CD4-positive, alpha-beta memory T cell (primary cell): ENCODE measurements at regions not wholly inside any gene's neighbourhood (a gene's known extent, or its start where the extent isn't known, plus 50 kb on each side); places are given as distances from the start of the nearest gene placed in this dataset.

Experiments
- CTCF ChIA-PET: fragments of 350-600 bp; sonication (Branson Sonifier 250); formaldehyde crosslinking; loops from one replicate; lab custom pipeline; 2021; ENCODE audit warnings: inconsistent platforms; ENCODE audit not compliant: partially characterized antibody; lab: Charles Lee
- POLR2A ChIA-PET: fragments of 350-600 bp; sonication (Branson Sonifier 250); formaldehyde crosslinking; loops from one replicate; lab custom pipeline; 2021; ENCODE audit not compliant: partially characterized antibody; lab: Charles Lee
- DNase-seq, 5 donors: peaks; one replicate each; pipeline versions ENCODE4 v3.0.0 to v3.0.0-alpha.2; 2020 to 2022; ENCODE audit warnings: mixed read lengths in 1 of 5
- H3K27ac ChIP-seq: one replicate; pipeline ENCODE4 v1.7.0; 2013; ENCODE audit warnings: low read depth, low read length
- H3K27me3 ChIP-seq: 2 replicates; pipeline ENCODE4 v1.7.0; 2013; ENCODE audit warnings: mild to moderate bottlenecking, low read length, moderate library complexity; ENCODE audit not compliant: insufficient read depth
- H3K36me3 ChIP-seq: 2 replicates; pipeline ENCODE4 v1.7.0; 2013; ENCODE audit warnings: mild to moderate bottlenecking, low read length, moderate library complexity; ENCODE audit not compliant: insufficient read depth
- H3K4me1 ChIP-seq: 2 replicates; pipeline ENCODE4 v1.7.0; 2013; ENCODE audit warnings: mild to moderate bottlenecking, low read length, moderate library complexity; ENCODE audit not compliant: insufficient read depth
- H3K4me3 ChIP-seq, 2 donors: one replicate each; pipeline ENCODE4 v1.7.0; 2013; ENCODE audit warnings: low read length in 2 of 2, mild to moderate bottlenecking in 1 of 2
- H3K9me3 ChIP-seq, 2 donors: one replicate each; pipeline ENCODE4 v1.7.0; 2013; ENCODE audit warnings: low read length in 2 of 2, control low read depth in 1 of 2; ENCODE audit not compliant: control insufficient read depth in 1 of 2
- H3K27ac Mint-ChIP-seq, 7 donors: one replicate each; pipeline ENCODE4 v1.8.0; 2020 to 2021; ENCODE audit warnings: mixed read lengths in 7 of 7, mild to moderate bottlenecking in 6 of 7, inconsistent platforms in 3 of 7, moderate library complexity in 3 of 7
- H3K27me3 Mint-ChIP-seq, 2 donors: one replicate each; pipeline ENCODE4 v1.8.0; 2020 to 2021; ENCODE audit warnings: mixed read lengths in 2 of 2
- H3K36me3 Mint-ChIP-seq, 2 donors: one replicate each; pipeline ENCODE4 v1.8.0; 2020 to 2021; ENCODE audit warnings: mixed read lengths in 2 of 2, inconsistent platforms in 1 of 2, mild to moderate bottlenecking in 1 of 2
- H3K4me1 Mint-ChIP-seq, 4 donors: one replicate each; pipeline ENCODE4 v1.8.0; 2020 to 2021; ENCODE audit warnings: mixed read lengths in 4 of 4, mild to moderate bottlenecking in 1 of 4
- H3K4me3 Mint-ChIP-seq, 8 donors: one replicate each; pipeline ENCODE4 v1.8.0; 2020 to 2021; ENCODE audit warnings: mixed read lengths in 8 of 8, mild to moderate bottlenecking in 7 of 8, moderate library complexity in 6 of 8, inconsistent platforms in 3 of 8
- H3K9me3 Mint-ChIP-seq, 8 donors: one replicate each; pipeline ENCODE4 v1.8.0; 2020 to 2021; ENCODE audit warnings: mixed read lengths in 8 of 8, mild to moderate bottlenecking in 5 of 8, inconsistent platforms in 3 of 8, moderate library complexity in 1 of 8
- intact Hi-C: fragments of 100-400 bp; cut with micrococcal nuclease; formaldehyde crosslinking; loops from one replicate; pipeline ENCODE4 v1.15.1; 2023

DNA sequence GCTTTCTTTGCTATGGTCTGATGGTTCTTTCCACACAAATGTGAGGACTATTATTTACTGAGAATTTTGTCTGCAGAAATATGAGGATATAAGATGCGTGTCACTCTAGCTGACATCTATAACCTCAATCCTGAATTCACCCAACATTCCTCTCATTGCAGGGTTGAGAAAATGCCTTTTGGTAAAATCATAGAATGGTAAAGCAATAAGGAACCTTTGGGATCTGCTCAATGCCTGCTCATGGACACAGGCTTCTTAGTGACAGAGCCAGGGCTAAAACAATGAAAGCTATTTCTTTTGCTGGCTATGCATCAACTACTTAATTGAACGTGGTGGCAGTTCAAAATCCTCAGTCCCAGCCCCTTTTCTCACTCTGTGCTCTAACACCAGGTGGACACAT, 199.6 kb downstream of the GAS1 start:
- ChIA-PET CTCF (no interaction called here), POLR2A (no interaction called here)
- Mint-ChIP-seq H3K4me1 (no peaks in the 10 kb centered on the region), H3K9me3 (peaks cover 0 to 3% (median 0%) of the 10 kb centered on the region in 8 donors), H3K4me3 (no peak overlapping the region), H3K27me3 (peaks cover 1% of the 10 kb centered on the region in 2 donors), H3K27ac (no peak overlapping the region), H3K36me3 (no peaks in the 10 kb centered on the region)
- Histone ChIP-seq H3K9me3 (no peaks in the 10 kb centered on the region), H3K4me1 (no peaks in the 10 kb centered on the region), H3K4me3 (no peak overlapping the region), H3K27ac (no peak overlapping the region), H3K36me3 (no peaks in the 10 kb centered on the region), H3K27me3 (no peaks in the 10 kb centered on the region)
- DNase-seq, result no peak
- intact Hi-C loops, result no loop called here

- POLR2A ChIA-PET, result no interaction called here
- no peak overlapping the region for H3K4me3 ChIP-seq
- CTCF ChIA-PET, result no interaction called here
- intact Hi-C loops, result no loop called here
- H3K27ac ChIP-seq, result no peak overlapping the region
- Mint-ChIP-seq H3K9me3 (peaks cover 0 to 5% (median 0%) of the 10 kb centered on the region in 8 donors), H3K4me1 (no peaks in the 10 kb centered on the region), H3K36me3 (no peaks in the 10 kb centered on the region), H3K4me3 (no peak overlapping the region), H3K27ac (no peak overlapping the region), H3K27me3 (peaks cover 0 to 1% of the 10 kb centered on the region in 2 donors)
- H3K36me3 ChIP-seq, result no peaks in the 10 kb centered on the region
- DNase-seq, result no peak
- no peaks in the 10 kb centered on the region for H3K9me3 ChIP-seq
- H3K4me1 ChIP-seq, result no peaks in the 10 kb centered on the region
- no peaks in the 10 kb centered on the region for H3K27me3 ChIP-seq
Measured at GRCh38 chr9:86741311-86742208, 205.7 kb downstream of the GAS1 start.

DNA sequence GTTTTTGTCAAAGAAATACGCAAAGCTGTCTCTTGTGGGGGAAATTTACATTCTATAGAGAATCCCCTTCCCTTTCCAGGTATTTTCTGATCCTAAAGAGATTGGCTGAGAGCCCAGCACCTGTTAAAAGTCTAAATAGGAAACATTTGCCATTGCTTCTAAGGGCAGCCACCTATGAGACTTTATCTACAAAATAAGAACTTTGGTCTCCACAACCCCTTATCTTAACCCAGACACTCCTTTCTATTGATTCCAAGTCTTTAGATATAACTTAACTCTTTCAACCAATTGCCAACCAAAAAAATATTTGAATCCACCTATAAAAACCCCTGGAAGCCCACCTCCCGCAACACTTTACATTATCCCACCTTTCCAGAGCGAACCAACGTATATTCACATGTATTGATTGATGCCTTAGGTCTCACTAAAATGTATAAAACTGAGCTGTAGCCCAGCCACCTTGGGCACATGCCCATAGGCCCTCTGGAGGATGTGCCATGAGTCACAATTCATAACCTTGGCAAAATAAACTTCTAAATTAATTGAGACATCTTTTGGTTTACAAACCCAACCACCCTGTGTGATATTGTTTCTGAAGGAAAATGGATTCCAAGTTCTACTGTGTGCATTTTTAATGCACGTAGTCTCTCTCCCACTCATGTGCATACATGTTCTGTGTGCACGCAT, 211.4 kb downstream of the GAS1 start:
- no peaks in the 10 kb centered on the region for H3K9me3 ChIP-seq
- POLR2A ChIA-PET, result no interaction called here
- H3K36me3 ChIP-seq, result no peaks in the 10 kb centered on the region
- H3K27me3 ChIP-seq, result no peaks in the 10 kb centered on the region
- no peak overlapping the region for H3K27ac ChIP-seq
- H3K36me3 Mint-ChIP-seq, result no peaks in the 10 kb centered on the region
- intact Hi-C loops, result no loop called here
- peaks cover 0 to 3% (median 0%) of the 10 kb centered on the region in 8 donors for H3K9me3 Mint-ChIP-seq
- no peaks in the 10 kb centered on the region for H3K4me1 Mint-ChIP-seq
- no peak overlapping the region for H3K4me3 Mint-ChIP-seq
- H3K4me1 ChIP-seq, result no peaks in the 10 kb centered on the region
- H3K27me3 Mint-ChIP-seq, result peaks cover 1 to 2% of the 10 kb centered on the region in 2 donors
- DNase-seq, result no peak
- no peak overlapping the region for H3K27ac Mint-ChIP-seq
- CTCF ChIA-PET, result no interaction called here
- no peak overlapping the region for H3K4me3 ChIP-seq

DNA sequence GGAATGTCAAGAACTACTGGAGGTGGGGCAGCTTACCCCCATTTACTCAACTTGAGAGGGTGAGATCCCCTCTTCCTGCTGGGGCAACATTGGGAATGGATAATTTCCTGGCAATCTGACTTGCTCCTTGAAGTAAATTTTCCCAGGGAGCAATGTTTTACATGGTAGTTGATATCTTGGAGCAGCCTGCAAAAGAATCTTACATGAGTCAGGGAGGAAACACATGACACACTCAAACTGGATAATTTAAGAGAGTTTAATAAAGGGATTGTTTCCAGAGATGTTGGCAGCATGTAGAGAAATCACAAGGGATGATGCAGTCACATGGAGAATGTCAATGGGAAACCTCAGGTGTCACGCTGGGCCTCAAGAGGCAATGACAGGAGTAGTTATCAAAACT, 212.5 kb downstream of the GAS1 start:
- DNase-seq, result no peak
- CTCF ChIA-PET, result no interaction called here
- no peaks in the 10 kb centered on the region for H3K4me1 Mint-ChIP-seq

DNA sequence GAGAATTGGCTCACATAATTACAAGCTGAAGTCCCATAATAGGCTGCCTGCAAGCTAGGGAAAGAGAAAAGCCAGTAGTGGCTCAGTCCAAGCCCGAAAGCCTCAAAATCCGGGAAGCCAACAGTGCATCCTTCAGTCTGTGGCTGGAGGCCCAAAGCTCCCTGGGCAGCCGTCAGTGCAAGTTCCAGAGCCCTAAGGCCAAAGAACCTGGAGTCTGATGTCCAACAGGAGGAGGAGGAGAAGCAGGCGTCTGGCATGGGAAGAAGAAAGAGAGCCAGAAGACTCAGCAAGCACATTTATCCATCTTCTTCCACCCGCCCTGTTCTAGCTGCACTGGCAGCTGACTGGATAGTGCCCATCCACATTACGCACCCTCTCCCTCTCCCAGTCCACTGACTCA, 213.4 kb downstream of the GAS1 start:
- no peak overlapping the region for H3K4me3 Mint-ChIP-seq
- Histone ChIP-seq H3K4me3 (no peak overlapping the region), H3K4me1 (no peaks in the 10 kb centered on the region), H3K27me3 (no peaks in the 10 kb centered on the region), H3K27ac (no peak overlapping the region), H3K9me3 (no peaks in the 10 kb centered on the region), H3K36me3 (no peaks in the 10 kb centered on the region)
- H3K9me3 Mint-ChIP-seq, result peaks cover 0 to 3% (median 0%) of the 10 kb centered on the region in 8 donors
- no peak overlapping the region for H3K27ac Mint-ChIP-seq
- CTCF ChIA-PET, result no interaction called here
- H3K27me3 Mint-ChIP-seq, result peaks cover 1 to 2% of the 10 kb centered on the region in 2 donors
- H3K36me3 Mint-ChIP-seq, result no peaks in the 10 kb centered on the region
- intact Hi-C loops, result no loop called here
- no peaks in the 10 kb centered on the region for H3K4me1 Mint-ChIP-seq
- DNase-seq, result no peak
- POLR2A ChIA-PET, result no interaction called here

More for the DNA sequence above, 212.5 kb downstream of the GAS1 start:
- H3K27ac ChIP-seq, result no peak overlapping the region
- no peaks in the 10 kb centered on the region for H3K27me3 ChIP-seq
- no peaks in the 10 kb centered on the region for H3K36me3 Mint-ChIP-seq
- no peaks in the 10 kb centered on the region for H3K4me1 ChIP-seq
- H3K4me3 Mint-ChIP-seq, result no peak overlapping the region
- no peaks in the 10 kb centered on the region for H3K9me3 ChIP-seq
- no peak overlapping the region for H3K27ac Mint-ChIP-seq
- POLR2A ChIA-PET, result no interaction called here
- intact Hi-C loops, result no loop called here
- H3K36me3 ChIP-seq, result no peaks in the 10 kb centered on the region
- H3K27me3 Mint-ChIP-seq, result peaks cover 1 to 2% of the 10 kb centered on the region in 2 donors
- no peak overlapping the region for H3K4me3 ChIP-seq
- peaks cover 0 to 3% (median 0%) of the 10 kb centered on the region in 8 donors for H3K9me3 Mint-ChIP-seq

DNA sequence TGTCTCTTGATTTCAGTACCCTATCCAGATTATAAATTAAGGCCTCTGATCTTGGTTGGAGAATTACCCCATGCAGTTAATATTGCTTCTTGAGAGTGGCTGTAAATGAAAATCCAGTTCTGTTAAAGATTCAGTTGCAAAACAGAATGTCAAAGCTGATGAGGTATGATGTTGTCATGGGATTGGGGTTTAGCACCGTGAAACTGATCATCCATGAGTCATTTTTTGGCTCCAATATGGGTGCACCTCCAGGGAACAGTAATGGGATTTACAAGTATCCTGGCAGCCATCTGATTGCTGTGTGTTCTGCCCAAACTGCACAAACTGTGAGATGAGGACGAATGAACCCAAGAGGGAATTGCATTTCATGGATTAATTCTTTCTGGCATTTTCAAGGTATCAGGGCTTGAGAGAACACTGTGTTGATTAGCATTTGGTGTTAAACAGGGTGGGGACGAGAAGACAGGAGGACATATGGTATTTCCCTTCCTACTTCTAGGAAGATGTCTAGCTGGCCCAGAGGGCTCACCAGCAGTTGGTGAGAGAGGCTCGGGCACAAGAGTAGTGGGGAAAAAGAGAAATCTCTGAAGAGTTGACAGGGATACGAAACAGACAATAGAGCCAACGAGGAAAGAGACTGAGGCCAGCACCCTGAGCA, 214.7 kb downstream of the GAS1 start:
- ChIA-PET POLR2A (no interaction called here), CTCF (no interaction called here)
- Histone ChIP-seq H3K27ac (no peak overlapping the region), H3K4me3 (no peak overlapping the region), H3K36me3 (no peaks in the 10 kb centered on the region), H3K27me3 (no peaks in the 10 kb centered on the region), H3K9me3 (no peaks in the 10 kb centered on the region), H3K4me1 (no peaks in the 10 kb centered on the region)
- no peaks in the 10 kb centered on the region for H3K4me1 Mint-ChIP-seq
- H3K4me3 Mint-ChIP-seq, result no peak overlapping the region
- no peak for DNase-seq
- H3K27me3 Mint-ChIP-seq, result peaks cover 1 to 2% of the 10 kb centered on the region in 2 donors
- H3K36me3 Mint-ChIP-seq, result no peaks in the 10 kb centered on the region
- intact Hi-C loops, result no loop called here
- H3K27ac Mint-ChIP-seq, result no peak overlapping the region
- H3K9me3 Mint-ChIP-seq, result peaks cover 0 to 5% (median 0%) of the 10 kb centered on the region in 8 donors

DNA sequence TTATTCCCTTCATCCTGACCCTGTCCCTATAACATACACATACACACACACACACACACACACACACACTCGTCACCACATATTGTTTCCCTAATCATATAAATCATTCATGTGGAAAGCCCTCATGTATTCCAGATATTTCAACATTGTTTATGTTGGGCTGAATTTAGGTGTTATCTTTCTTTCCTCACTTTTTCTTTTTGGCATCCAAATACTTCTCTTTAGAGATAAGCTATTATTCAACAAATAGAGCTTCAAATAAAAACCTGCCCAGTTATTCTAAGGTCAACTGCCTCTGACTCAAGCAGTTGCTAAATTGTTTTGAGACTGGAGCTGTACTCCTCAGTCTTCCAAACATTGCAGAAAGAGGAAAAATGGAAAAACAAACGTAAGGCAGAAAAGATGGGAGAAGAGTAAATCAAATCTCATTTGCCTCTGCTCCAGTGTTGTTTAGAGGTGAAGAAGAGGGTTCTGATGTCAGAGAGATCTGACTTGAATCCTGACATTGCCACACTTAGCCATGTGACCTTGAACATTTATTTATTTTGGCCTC, 215.7 kb downstream of the GAS1 start:
- H3K4me1 Mint-ChIP-seq, result no peaks in the 10 kb centered on the region
- CTCF ChIA-PET, result no interaction called here
- H3K36me3 Mint-ChIP-seq, result no peaks in the 10 kb centered on the region
- H3K27me3 ChIP-seq, result no peaks in the 10 kb centered on the region
- H3K4me3 Mint-ChIP-seq, result no peak overlapping the region
- H3K36me3 ChIP-seq, result no peaks in the 10 kb centered on the region
- no peaks in the 10 kb centered on the region for H3K4me1 ChIP-seq
- POLR2A ChIA-PET, result no interaction called here
- no peak overlapping the region for H3K4me3 ChIP-seq
- H3K27ac Mint-ChIP-seq, result no peak overlapping the region
- peaks cover 0 to 6% (median 0%) of the 10 kb centered on the region in 8 donors for H3K9me3 Mint-ChIP-seq
- H3K27me3 Mint-ChIP-seq, result peaks cover 1 to 4% of the 10 kb centered on the region in 2 donors
- no peaks in the 10 kb centered on the region for H3K9me3 ChIP-seq
- H3K27ac ChIP-seq, result no peak overlapping the region
- intact Hi-C loops, result no loop called here
- DNase-seq, result no peak
